Suprapubic skin (tissue), 3 donors: ENCODE measurements at regions not wholly inside any gene's neighbourhood (a gene's known extent, or its start where the extent isn't known, plus 50 kb on each side); places are given as distances from the start of the nearest gene placed in this dataset.

ENCODE experiments used
- CTCF ChIP-seq, 2 donors: fragments of 200-600 bp in 1 of 2; fragments of 450-650 bp in 1 of 2; sonication (generic) in 1 of 2; IDR thresholded peaks; one replicate each; pipeline ENCODE4 v1.5.1; 2016 to 2019; ENCODE audit warnings: antibody characterized with exemption in 2 of 2, mild to moderate bottlenecking in 1 of 2, moderate library complexity in 1 of 2
- POLR2A ChIP-seq, 2 donors: fragments of 450-650 bp; IDR thresholded peaks; one replicate each; pipeline ENCODE4 v1.6.1; 2017; ENCODE audit warnings: antibody characterized with exemption in 2 of 2, mild to moderate bottlenecking in 2 of 2, moderate library complexity in 2 of 2

DNA sequence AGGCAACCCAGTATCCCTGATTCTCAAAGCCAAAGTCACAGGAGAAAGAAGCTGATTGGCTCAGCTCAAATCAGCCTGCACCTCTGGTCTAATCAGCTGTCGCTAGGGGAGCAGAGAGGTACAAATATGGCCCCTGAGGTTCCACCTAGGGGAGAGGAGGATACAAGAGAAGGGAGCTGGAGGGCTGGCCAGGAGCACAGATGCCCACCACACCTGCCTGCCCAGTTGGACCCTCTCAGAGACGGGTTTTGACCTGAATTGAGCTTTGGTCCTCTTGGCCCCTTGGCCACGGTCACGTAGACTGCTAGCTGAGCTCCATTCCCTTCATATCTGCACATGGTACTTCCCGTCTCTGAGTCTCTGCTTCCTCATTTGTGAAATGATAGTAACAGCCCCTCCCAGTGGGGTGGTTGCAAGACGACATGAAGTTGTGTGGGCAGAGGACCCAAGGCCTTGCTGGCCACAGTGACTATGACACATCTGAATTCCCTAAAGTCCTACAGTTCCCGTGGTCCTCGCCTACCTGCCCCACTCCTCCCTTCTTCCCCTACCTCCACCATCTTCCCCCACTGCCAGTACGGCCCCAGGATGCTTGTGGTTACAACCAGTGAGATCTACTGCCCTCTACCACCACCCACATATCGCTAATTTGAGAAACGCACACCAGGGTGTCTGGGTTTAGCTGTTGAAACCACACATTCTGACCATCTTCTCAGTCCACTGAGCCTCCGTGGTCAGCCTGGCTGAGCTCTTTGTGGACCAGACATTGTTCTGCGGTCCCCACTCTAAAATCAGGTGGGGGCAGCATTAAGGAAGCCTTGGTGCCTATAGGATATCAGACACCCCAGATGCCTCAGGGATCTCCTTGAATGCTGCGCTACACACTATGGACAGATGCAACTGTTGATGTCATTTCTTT is 60.3 kb upstream of the NEK6 start:
- TF ChIP-seq CTCF (IDR thresholded peaks at IDR 0.05), result no peak
- TF ChIP-seq POLR2A (IDR thresholded peaks at IDR 0.05), result no peak
